ENCODE measurements at regions not wholly inside any gene's neighbourhood (a gene's known extent, or its start where the extent isn't known, plus 50 kb on each side); places are given as distances from the start of the nearest gene placed in this dataset.

GRCh38 chr10:8305876-8306652 lies 251.6 kb downstream of the GATA3 start:
- H4K20me1 ChIP-seq (ENCODE audit: control insufficient read depth, insufficient read depth, low read depth, low read length) = no peaks in the 10 kb centered on the region
- H3K79me2 ChIP-seq (ENCODE audit: control insufficient read depth, low read length) = no peaks in the 10 kb centered on the region
- no peaks in the 10 kb centered on the region for H3K36me3 ChIP-seq (ENCODE audit: control insufficient read depth, low read length)
- TF ChIP-seq EZH2phosphoT487 (IDR thresholded peaks at IDR 0.05; ENCODE audit: borderline replicate concordance, low read length) (no peak), CTCF (IDR thresholded peaks at IDR 0.05; ENCODE audit: low read depth, low read length, poor library complexity, severe bottlenecking) (no peak)
- no peaks in the 10 kb centered on the region for H3K9me2 ChIP-seq (replicated peaks; ENCODE audit: control insufficient read depth, low read length)
- H3K27ac ChIP-seq (ENCODE audit: low read depth, low read length) = no peak overlapping the region
- no peaks in the 10 kb centered on the region for H3K27me3 ChIP-seq (ENCODE audit: control insufficient read depth, low read length)
- no peak overlapping the region for H3K4me2 ChIP-seq (ENCODE audit: low read length)
- H3K4me1 ChIP-seq (ENCODE audit: control insufficient read depth, low read length) = no peaks in the 10 kb centered on the region
- no peak overlapping the region for H3K4me3 ChIP-seq (ENCODE audit: low read length)
- H3K9me3 ChIP-seq (ENCODE audit: control insufficient read depth, insufficient read depth, low read length) = no peaks in the 10 kb centered on the region
- no peaks in the 10 kb centered on the region for H3F3A ChIP-seq (ENCODE audit: control insufficient read depth, insufficient read depth)

GRCh38 chr10:8306685-8307364 lies 252.3 kb downstream of the GATA3 start:
- H3K36me3 ChIP-seq (ENCODE audit: control insufficient read depth, low read length) = no peaks in the 10 kb centered on the region
- H3K9me2 ChIP-seq (replicated peaks; ENCODE audit: control insufficient read depth, low read length) = no peaks in the 10 kb centered on the region
- TF ChIP-seq CTCF (IDR thresholded peaks at IDR 0.05; ENCODE audit: low read depth, low read length, poor library complexity, severe bottlenecking) (no peak), EZH2phosphoT487 (IDR thresholded peaks at IDR 0.05; ENCODE audit: borderline replicate concordance, low read length) (no peak)
- no peak overlapping the region for H3K27ac ChIP-seq (ENCODE audit: low read depth, low read length)
- no peak overlapping the region for H3K4me2 ChIP-seq (ENCODE audit: low read length)
- H4K20me1 ChIP-seq (ENCODE audit: control insufficient read depth, insufficient read depth, low read depth, low read length) = no peaks in the 10 kb centered on the region
- no peaks in the 10 kb centered on the region for H3K27me3 ChIP-seq (ENCODE audit: control insufficient read depth, low read length)
- no peak overlapping the region for H3K4me3 ChIP-seq (ENCODE audit: low read length)
- H3K4me1 ChIP-seq (ENCODE audit: control insufficient read depth, low read length) = no peaks in the 10 kb centered on the region
- no peaks in the 10 kb centered on the region for H3K9me3 ChIP-seq (ENCODE audit: control insufficient read depth, insufficient read depth, low read length)
- no peaks in the 10 kb centered on the region for H3F3A ChIP-seq (ENCODE audit: control insufficient read depth, insufficient read depth)
- H3K79me2 ChIP-seq (ENCODE audit: control insufficient read depth, low read length) = no peaks in the 10 kb centered on the region

DNA sequence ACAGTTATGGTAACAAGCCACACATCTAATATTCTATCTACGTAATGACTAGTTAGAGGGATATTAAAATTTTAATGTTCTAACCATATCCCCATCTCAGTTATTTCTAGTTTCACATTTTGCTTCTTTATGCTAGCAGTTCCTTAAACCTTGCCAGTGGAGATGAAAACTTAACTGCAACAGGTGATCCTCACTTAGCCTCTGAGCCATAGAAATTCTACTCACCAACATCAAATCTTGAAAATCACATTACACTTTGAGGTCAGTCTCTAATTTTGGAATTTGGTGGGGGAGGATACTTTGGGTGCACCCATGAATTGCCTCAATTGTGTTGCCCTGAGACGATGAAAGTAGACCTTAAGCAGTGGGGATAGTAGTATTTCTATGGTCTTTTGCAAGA lies 256.4 kb downstream of the GATA3 start:
- H3K79me2 ChIP-seq (ENCODE audit: control insufficient read depth, low read length) = no peaks in the 10 kb centered on the region
- no peak overlapping the region for H3K4me2 ChIP-seq (ENCODE audit: low read length)
- no peaks in the 10 kb centered on the region for H4K20me1 ChIP-seq (ENCODE audit: control insufficient read depth, insufficient read depth, low read depth, low read length)
- no peak overlapping the region for H3K27ac ChIP-seq (ENCODE audit: low read depth, low read length)
- TF ChIP-seq EZH2phosphoT487 (IDR thresholded peaks at IDR 0.05; ENCODE audit: borderline replicate concordance, low read length) = no peak
- no peak for TF ChIP-seq CTCF (IDR thresholded peaks at IDR 0.05; ENCODE audit: low read depth, low read length, poor library complexity, severe bottlenecking)
- no peaks in the 10 kb centered on the region for H3K36me3 ChIP-seq (ENCODE audit: control insufficient read depth, low read length)
- no peaks in the 10 kb centered on the region for H3K9me3 ChIP-seq (ENCODE audit: control insufficient read depth, insufficient read depth, low read length)
- no peaks in the 10 kb centered on the region for H3K9me2 ChIP-seq (replicated peaks; ENCODE audit: control insufficient read depth, low read length)
- H3K4me1 ChIP-seq (ENCODE audit: control insufficient read depth, low read length) = no peaks in the 10 kb centered on the region
- H3K27me3 ChIP-seq (ENCODE audit: control insufficient read depth, low read length) = no peaks in the 10 kb centered on the region
- H3K4me3 ChIP-seq (ENCODE audit: low read length) = no peak overlapping the region
- H3F3A ChIP-seq (ENCODE audit: control insufficient read depth, insufficient read depth) = no peaks in the 10 kb centered on the region

All from DOHH2 (cell line).